Activated CD4-positive, alpha-beta T cell treated with anti-CD3 and anti-CD28 coated beads, Interleukin-2, amount 10 ng/mL, durations not matched to agents 7 days and 5 days (primary cell): ENCODE measurements at regions not wholly inside any gene's neighbourhood (a gene's known extent, or its start where the extent isn't known, plus 50 kb on each side); places are given as distances from the start of the nearest gene placed in this dataset.

ENCODE experiments used
- CTCF ChIA-PET: fragments of 350-600 bp; sonication (Branson Sonifier 250); formaldehyde crosslinking; loops from one replicate; lab custom pipeline; 2021; ENCODE audit warnings: antibody characterized with exemption; lab: Charles Lee
- POLR2A ChIA-PET: fragments of 350-600 bp; sonication (Branson Sonifier 250); formaldehyde crosslinking; loops from one replicate; lab custom pipeline; 2021; ENCODE audit warnings: antibody characterized with exemption; lab: Charles Lee
- DNase-seq: peaks from one replicate; pipeline ENCODE4 v3.0.0-alpha.2; 2020
- H3K27ac Mint-ChIP-seq: one replicate; pipeline ENCODE4 v1.8.0; 2021; ENCODE audit warnings: mild to moderate bottlenecking, moderate library complexity, mixed read lengths
- H3K27me3 Mint-ChIP-seq: one replicate; pipeline ENCODE4 v1.8.0; 2021; ENCODE audit warnings: mixed read lengths
- H3K36me3 Mint-ChIP-seq: one replicate; pipeline ENCODE4 v1.8.0; 2021; ENCODE audit warnings: low read depth, mixed read lengths
- H3K4me1 Mint-ChIP-seq: one replicate; pipeline ENCODE4 v1.8.0; 2021; ENCODE audit warnings: mixed read lengths
- H3K4me3 Mint-ChIP-seq: one replicate; pipeline ENCODE4 v1.8.0; 2021; ENCODE audit warnings: mild to moderate bottlenecking, moderate library complexity, mixed read lengths
- H3K9me3 Mint-ChIP-seq: one replicate; pipeline ENCODE4 v1.8.0; 2021; ENCODE audit warnings: mixed read lengths

GRCh38 chr5:21694567-21694966, 1158.6 kb downstream of the CDH12 start:
- no peak overlapping the region for H3K27ac Mint-ChIP-seq
- no peak overlapping the region for H3K4me3 Mint-ChIP-seq
- CTCF ChIA-PET, result no interaction called here
- H3K36me3 Mint-ChIP-seq, result no peaks in the 10 kb centered on the region
- no peak for DNase-seq
- H3K27me3 Mint-ChIP-seq, result no peaks in the 10 kb centered on the region
- POLR2A ChIA-PET, result no interaction called here
- peaks cover 2% of the 10 kb centered on the region for H3K9me3 Mint-ChIP-seq
- H3K4me1 Mint-ChIP-seq, result no peaks in the 10 kb centered on the region

DNA sequence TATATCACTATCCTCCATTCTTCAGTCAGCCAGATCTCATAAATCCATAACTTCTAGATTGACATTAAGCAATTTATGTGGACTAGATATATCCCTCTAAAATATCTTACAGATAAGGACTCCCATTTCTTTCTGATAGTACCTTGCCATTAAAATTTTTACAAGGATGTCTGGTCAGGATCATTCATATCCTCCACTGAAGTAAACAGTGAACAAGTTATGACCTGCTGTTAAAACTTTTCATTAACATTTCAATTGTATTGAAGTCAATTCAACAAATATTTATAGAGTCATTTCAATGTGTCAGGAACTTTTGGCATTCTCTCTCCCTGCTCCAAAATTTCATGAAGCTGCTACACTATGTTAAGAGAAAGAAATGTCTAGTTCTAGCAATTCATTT, 1159.6 kb downstream of the CDH12 start:
- POLR2A ChIA-PET, result no interaction called here
- Mint-ChIP-seq H3K4me1 (no peaks in the 10 kb centered on the region), H3K36me3 (no peaks in the 10 kb centered on the region), H3K27ac (no peak overlapping the region), H3K27me3 (no peaks in the 10 kb centered on the region), H3K9me3 (no peaks in the 10 kb centered on the region), H3K4me3 (no peak overlapping the region)
- no peak for DNase-seq
- CTCF ChIA-PET, result no interaction called here

DNA sequence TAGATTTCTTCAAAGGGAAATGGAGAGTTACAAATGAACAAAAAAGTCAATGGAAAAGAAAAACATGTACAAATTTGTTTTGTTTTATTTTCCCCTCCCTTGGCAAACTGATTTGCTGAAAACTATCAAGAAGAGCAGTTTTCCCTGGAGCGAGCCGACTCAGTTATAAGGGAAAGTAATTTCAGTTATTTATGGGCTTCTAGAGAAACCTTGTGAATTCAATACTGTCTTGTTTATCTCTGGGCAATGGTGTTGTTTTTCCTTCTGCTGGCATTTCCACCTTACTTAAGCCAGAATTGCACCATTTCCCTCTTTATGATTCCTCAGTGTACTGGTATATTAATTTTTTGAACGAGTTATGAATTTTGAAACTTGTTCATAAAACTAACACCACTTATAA, 1163.6 kb downstream of the CDH12 start:
- H3K4me1 Mint-ChIP-seq, result no peaks in the 10 kb centered on the region
- no peak for DNase-seq
- no peak overlapping the region for H3K4me3 Mint-ChIP-seq
- H3K9me3 Mint-ChIP-seq, result no peaks in the 10 kb centered on the region
- H3K27ac Mint-ChIP-seq, result no peak overlapping the region
- no peaks in the 10 kb centered on the region for H3K27me3 Mint-ChIP-seq
- ChIA-PET POLR2A (no interaction called here), CTCF (no interaction called here)
- H3K36me3 Mint-ChIP-seq, result no peaks in the 10 kb centered on the region

DNA sequence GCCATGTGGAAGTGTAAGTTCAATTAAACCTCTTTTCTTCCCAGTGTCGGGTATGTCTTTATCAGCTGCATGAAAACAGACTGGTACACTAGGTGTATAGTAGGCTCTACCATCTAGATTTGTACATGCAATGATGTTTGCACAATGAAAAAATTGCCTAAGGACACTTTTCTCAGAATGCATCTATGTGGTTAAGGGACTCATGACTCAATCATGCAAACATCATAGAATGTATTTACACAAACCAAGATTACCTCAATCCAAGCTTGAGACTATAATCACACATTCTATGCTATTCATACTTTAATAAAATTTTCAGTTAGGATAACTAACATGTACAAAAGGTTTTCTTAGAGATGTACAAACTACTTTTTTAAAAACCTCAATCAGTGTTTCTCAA, 1164.5 kb downstream of the CDH12 start:
- Mint-ChIP-seq H3K36me3 (no peaks in the 10 kb centered on the region), H3K4me1 (no peaks in the 10 kb centered on the region), H3K27me3 (no peaks in the 10 kb centered on the region), H3K27ac (no peak overlapping the region), H3K9me3 (no peaks in the 10 kb centered on the region), H3K4me3 (no peak overlapping the region)
- ChIA-PET POLR2A (no interaction called here), CTCF (no interaction called here)
- no peak for DNase-seq

GRCh38 chr5:21687621-21688020, 1165.5 kb downstream of the CDH12 start:
- Mint-ChIP-seq H3K9me3 (no peaks in the 10 kb centered on the region), H3K4me3 (no peak overlapping the region), H3K4me1 (no peaks in the 10 kb centered on the region), H3K27me3 (no peaks in the 10 kb centered on the region), H3K36me3 (no peaks in the 10 kb centered on the region), H3K27ac (no peak overlapping the region)
- ChIA-PET CTCF (no interaction called here), POLR2A (no interaction called here)
- no peak for DNase-seq

- Mint-ChIP-seq H3K4me3 (no peak overlapping the region), H3K27me3 (no peaks in the 10 kb centered on the region), H3K9me3 (no peaks in the 10 kb centered on the region), H3K36me3 (no peaks in the 10 kb centered on the region), H3K4me1 (no peaks in the 10 kb centered on the region), H3K27ac (no peak overlapping the region)
- POLR2A ChIA-PET, result no interaction called here
- CTCF ChIA-PET, result no interaction called here
- no peak for DNase-seq
Observed at GRCh38 chr5:21686706-21687105, 1166.4 kb downstream of the CDH12 start.

- H3K27ac Mint-ChIP-seq, result no peak overlapping the region
- CTCF ChIA-PET, result no interaction called here
- POLR2A ChIA-PET, result no interaction called here
- H3K4me3 Mint-ChIP-seq, result no peak overlapping the region
- no peaks in the 10 kb centered on the region for H3K36me3 Mint-ChIP-seq
- no peaks in the 10 kb centered on the region for H3K4me1 Mint-ChIP-seq
- H3K9me3 Mint-ChIP-seq, result no peaks in the 10 kb centered on the region
- no peak for DNase-seq
- no peaks in the 10 kb centered on the region for H3K27me3 Mint-ChIP-seq
Observed at GRCh38 chr5:21685522-21685921, 1167.6 kb downstream of the CDH12 start.

- ChIA-PET POLR2A (no interaction called here), CTCF (no interaction called here)
- H3K9me3 Mint-ChIP-seq, result no peaks in the 10 kb centered on the region
- H3K4me1 Mint-ChIP-seq, result no peaks in the 10 kb centered on the region
- no peak overlapping the region for H3K27ac Mint-ChIP-seq
- no peak overlapping the region for H3K4me3 Mint-ChIP-seq
- H3K36me3 Mint-ChIP-seq, result no peaks in the 10 kb centered on the region
- no peak for DNase-seq
- H3K27me3 Mint-ChIP-seq, result no peaks in the 10 kb centered on the region
Observed at GRCh38 chr5:21684992-21685391, 1168.2 kb downstream of the CDH12 start.

GRCh38 chr5:21681911-21682310, 1171.2 kb downstream of the CDH12 start:
- Mint-ChIP-seq H3K9me3 (no peaks in the 10 kb centered on the region), H3K36me3 (no peaks in the 10 kb centered on the region), H3K4me1 (no peaks in the 10 kb centered on the region), H3K27ac (no peak overlapping the region), H3K4me3 (no peak overlapping the region), H3K27me3 (no peaks in the 10 kb centered on the region)
- DNase-seq, result no peak
- CTCF ChIA-PET, result no interaction called here
- POLR2A ChIA-PET, result no interaction called here

DNA sequence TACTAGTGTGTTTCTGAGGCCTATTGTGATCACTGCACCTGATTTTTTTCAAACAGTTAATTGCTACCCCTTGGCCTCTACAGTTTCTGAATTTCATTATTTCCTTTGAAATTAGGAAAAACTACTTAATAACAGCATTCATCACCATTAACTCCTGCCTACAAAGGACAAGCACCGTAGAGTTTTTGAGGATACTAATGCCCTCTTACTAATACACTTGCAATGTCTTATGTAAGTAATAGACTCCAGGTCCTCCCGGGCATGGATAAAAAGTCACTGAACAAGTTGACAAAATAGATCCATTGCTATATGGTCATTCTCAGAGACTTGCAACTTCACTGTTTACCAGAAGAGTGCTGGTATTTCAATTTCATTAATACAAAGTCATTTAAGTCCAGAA, 1172.5 kb downstream of the CDH12 start:
- DNase-seq, result no peak
- CTCF ChIA-PET, result no interaction called here
- H3K36me3 Mint-ChIP-seq, result no peaks in the 10 kb centered on the region
- no peak overlapping the region for H3K27ac Mint-ChIP-seq
- no peaks in the 10 kb centered on the region for H3K9me3 Mint-ChIP-seq
- POLR2A ChIA-PET, result no interaction called here
- no peaks in the 10 kb centered on the region for H3K4me1 Mint-ChIP-seq
- H3K4me3 Mint-ChIP-seq, result no peak overlapping the region
- H3K27me3 Mint-ChIP-seq, result no peaks in the 10 kb centered on the region

GRCh38 chr5:21680196-21680595, 1172.9 kb downstream of the CDH12 start:
- no peaks in the 10 kb centered on the region for H3K9me3 Mint-ChIP-seq
- H3K4me3 Mint-ChIP-seq, result no peak overlapping the region
- no peaks in the 10 kb centered on the region for H3K27me3 Mint-ChIP-seq
- H3K4me1 Mint-ChIP-seq, result no peaks in the 10 kb centered on the region
- no peak overlapping the region for H3K27ac Mint-ChIP-seq
- H3K36me3 Mint-ChIP-seq, result no peaks in the 10 kb centered on the region
- POLR2A ChIA-PET, result no interaction called here
- CTCF ChIA-PET, result no interaction called here
- no peak for DNase-seq

GRCh38 chr5:21678526-21678925, 1174.6 kb downstream of the CDH12 start:
- Mint-ChIP-seq H3K27me3 (no peaks in the 10 kb centered on the region), H3K27ac (no peak overlapping the region), H3K4me3 (no peak overlapping the region), H3K4me1 (no peaks in the 10 kb centered on the region), H3K36me3 (no peaks in the 10 kb centered on the region), H3K9me3 (no peaks in the 10 kb centered on the region)
- DNase-seq, result no peak
- ChIA-PET CTCF (no interaction called here), POLR2A (no interaction called here)

DNA sequence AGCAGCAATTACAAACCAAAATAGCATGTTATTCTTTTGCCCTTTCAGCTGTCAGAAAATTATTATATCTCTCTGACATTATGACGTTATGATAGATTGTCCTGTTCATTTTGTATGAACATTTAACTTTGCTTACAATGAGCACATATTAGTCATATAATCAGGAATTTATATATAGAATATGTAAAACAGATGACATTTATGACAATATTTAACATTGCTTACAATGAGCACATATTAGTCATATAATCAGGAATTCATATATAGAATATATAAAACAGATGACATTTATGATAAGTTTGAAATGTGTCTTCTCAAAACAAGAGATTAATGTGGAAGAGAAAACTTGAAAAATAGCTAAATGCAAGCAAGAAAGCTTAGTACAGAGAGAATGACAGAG, 1180.2 kb downstream of the CDH12 start:
- H3K27ac Mint-ChIP-seq, result no peak overlapping the region
- H3K9me3 Mint-ChIP-seq, result no peaks in the 10 kb centered on the region
- H3K4me1 Mint-ChIP-seq, result no peaks in the 10 kb centered on the region
- ChIA-PET CTCF (no interaction called here), POLR2A (no interaction called here)
- no peaks in the 10 kb centered on the region for H3K36me3 Mint-ChIP-seq
- no peak overlapping the region for H3K4me3 Mint-ChIP-seq
- no peaks in the 10 kb centered on the region for H3K27me3 Mint-ChIP-seq
- DNase-seq, result no peak

GRCh38 chr5:21672360-21672759, 1180.8 kb downstream of the CDH12 start:
- ChIA-PET POLR2A (no interaction called here), CTCF (no interaction called here)
- no peak for DNase-seq
- H3K27me3 Mint-ChIP-seq, result no peaks in the 10 kb centered on the region
- no peaks in the 10 kb centered on the region for H3K36me3 Mint-ChIP-seq
- H3K27ac Mint-ChIP-seq, result no peak overlapping the region
- no peaks in the 10 kb centered on the region for H3K9me3 Mint-ChIP-seq
- H3K4me1 Mint-ChIP-seq, result no peaks in the 10 kb centered on the region
- H3K4me3 Mint-ChIP-seq, result no peak overlapping the region

DNA sequence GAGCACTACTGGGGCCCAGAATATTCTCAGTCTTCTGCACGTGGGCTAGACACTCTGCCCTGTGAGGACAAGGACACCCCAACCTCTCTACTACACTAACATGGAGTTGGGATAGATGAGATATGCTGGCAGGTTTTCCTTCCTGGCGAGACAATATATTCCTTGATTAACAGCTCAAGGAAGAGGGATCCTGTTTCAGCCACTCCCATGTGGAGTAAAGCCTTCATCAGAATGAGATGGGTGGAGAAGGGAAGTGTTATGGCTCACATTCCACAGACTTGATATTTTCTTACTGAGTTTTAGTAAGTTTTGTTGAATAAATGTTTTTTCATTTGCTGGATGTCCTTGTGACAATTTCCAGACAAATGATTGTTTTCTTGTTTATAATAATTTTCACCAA, 1187.6 kb downstream of the CDH12 start:
- CTCF ChIA-PET, result no interaction called here
- no peak for DNase-seq
- no peak overlapping the region for H3K4me3 Mint-ChIP-seq
- H3K27me3 Mint-ChIP-seq, result no peaks in the 10 kb centered on the region
- H3K36me3 Mint-ChIP-seq, result no peaks in the 10 kb centered on the region
- POLR2A ChIA-PET, result no interaction called here
- H3K27ac Mint-ChIP-seq, result no peak overlapping the region
- no peaks in the 10 kb centered on the region for H3K4me1 Mint-ChIP-seq
- H3K9me3 Mint-ChIP-seq, result peaks cover 12% of the 10 kb centered on the region
